Superior temporal gyrus (tissue), 1 donor: ENCODE measurements at regions not wholly inside any gene's neighbourhood (a gene's known extent, or its start where the extent isn't known, plus 50 kb on each side); places are given as distances from the start of the nearest gene placed in this dataset.
"Not testable (repeated sequence)": the region's sequence is repeated elsewhere in the genome, so short reads cannot be mapped to it uniquely, and the experiment has no call there.

ENCODE experiments used
- DNase-seq: peaks from one replicate; pipeline ENCODE4 v3.0.0-alpha.2; 2016; ENCODE audit errors: extremely low spot score

- no peak for DNase-seq
These were observed 118.6 kb upstream of the RAB4A start for GRCh38 chr1:229152311-229152710.

- no peak for DNase-seq
These were observed 116.9 kb upstream of the RAB4A start for GRCh38 chr1:229153955-229154548.

GRCh38 chr1:229154811-229155210, 116.1 kb upstream of the RAB4A start:
- no peak for DNase-seq

- no peak for DNase-seq
These were observed 115.4 kb upstream of the RAB4A start for GRCh38 chr1:229155472-229155871.

DNA sequence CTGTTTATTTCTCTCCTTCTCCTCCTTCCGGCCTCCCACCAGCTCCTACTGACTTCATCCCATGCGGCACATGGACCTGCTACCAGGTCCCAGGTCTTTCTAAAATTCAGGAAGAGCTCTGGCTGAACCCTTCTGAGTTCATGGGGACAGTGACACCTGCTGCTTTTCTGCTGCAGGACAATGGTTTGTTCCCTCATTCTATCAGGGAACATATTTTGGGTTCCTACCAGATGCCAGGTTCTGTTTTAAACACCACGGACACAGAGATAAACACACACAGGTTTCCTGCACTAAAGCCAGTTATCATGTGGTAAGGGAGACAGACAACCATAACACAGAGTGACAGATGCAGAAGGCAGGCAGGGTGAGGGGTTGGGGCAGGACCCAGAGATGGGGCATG, 114.0 kb upstream of the RAB4A start:
- DNase-seq: peak; percentile 49

DNA sequence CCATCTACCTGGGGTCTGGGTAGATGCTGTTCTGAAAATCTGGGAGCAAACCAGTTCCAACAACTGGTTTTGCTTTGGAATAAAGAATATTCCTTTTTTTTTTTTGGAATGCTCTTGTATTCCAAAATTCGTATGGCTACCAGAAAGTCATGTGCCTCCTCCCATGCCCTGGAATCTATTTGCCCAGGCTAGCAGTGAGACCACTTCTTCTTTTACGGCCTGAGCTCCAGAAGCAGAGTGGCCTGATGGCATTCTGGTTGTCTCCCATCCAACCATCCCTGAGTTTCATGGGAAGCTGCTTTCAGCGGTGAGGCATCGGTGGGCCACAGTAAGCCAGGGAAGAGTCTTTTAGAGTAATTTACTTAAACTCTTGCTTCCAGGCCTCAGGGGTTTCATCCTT, 113.4 kb upstream of the RAB4A start:
- DNase-seq: no peak

GRCh38 chr1:229158341-229158921, 112.5 kb upstream of the RAB4A start:
- no peak for DNase-seq

DNA sequence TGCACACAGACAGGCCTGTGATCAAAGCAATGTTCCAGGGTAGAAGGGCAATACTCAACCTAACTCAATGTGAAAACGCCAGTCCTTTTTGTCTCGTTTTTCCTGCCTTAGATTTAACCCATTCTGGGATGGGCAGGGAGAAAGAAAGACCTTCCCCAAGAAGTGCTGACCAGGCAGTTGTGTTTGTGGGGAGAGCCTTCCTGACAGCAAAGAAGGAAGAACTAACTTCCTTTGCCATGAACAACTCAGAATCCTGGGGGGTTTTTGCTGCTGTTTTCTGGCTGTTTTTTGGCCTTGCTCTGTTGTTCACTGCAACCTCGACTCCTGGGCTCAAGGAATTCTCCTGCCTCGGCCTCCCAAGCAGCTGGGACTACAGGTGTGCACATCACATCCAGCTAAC, 112.0 kb upstream of the RAB4A start:
- no peak for DNase-seq

- no peak for DNase-seq
These were observed 111.0 kb upstream of the RAB4A start for GRCh38 chr1:229159668-229160544.

- DNase-seq: no peak
These were observed 109.2 kb upstream of the RAB4A start for GRCh38 chr1:229161740-229162139.

GRCh38 chr1:229162825-229163515, 107.9 kb upstream of the RAB4A start:
- no peak for DNase-seq

DNA sequence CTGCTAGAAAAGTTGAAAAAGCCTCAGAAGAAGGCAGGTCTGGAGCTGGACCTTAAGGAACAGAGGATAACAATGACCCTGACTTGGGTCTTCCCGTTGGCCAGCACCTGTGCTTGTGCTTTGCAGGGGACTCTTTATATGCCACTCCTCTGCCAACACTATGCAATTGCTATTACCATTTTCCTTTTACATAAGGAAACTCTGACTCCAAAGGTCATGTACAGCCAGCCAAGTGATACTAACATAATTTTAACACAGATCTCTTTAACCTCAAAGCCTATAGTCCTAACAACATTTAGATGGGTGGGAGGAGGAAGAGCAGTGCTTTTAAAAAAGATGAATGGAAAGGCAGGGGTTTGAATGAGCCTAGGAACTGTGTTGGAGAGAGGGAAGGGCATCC, 106.6 kb upstream of the RAB4A start:
- DNase-seq: no peak

- no peak for DNase-seq
These were observed 105.8 kb upstream of the RAB4A start for GRCh38 chr1:229164836-229165735.

- no peak for DNase-seq
These were observed 103.6 kb upstream of the RAB4A start for GRCh38 chr1:229167318-229167717.

GRCh38 chr1:229169399-229169798, 101.5 kb upstream of the RAB4A start:
- no peak for DNase-seq

DNA sequence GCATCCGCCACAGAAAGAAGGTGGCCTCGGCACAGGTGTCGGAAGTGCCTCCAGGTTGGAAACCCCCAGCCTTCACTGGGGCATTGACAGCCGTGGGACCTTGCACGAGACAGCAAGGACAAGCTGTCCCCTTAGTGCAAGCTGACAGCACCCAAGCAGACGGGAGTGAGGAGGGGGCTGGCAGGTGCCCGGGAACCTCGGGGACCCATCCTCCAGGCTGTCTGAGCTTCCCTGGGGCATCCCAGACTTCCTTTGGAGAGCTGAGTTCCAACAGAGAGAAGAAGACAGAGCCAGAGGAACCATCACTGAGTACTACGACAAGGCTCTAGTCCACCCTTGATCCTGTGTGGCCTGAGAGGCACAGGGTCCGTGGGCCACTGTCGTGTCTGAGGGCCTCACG, 100.6 kb upstream of the RAB4A start:
- DNase-seq: no peak

DNA sequence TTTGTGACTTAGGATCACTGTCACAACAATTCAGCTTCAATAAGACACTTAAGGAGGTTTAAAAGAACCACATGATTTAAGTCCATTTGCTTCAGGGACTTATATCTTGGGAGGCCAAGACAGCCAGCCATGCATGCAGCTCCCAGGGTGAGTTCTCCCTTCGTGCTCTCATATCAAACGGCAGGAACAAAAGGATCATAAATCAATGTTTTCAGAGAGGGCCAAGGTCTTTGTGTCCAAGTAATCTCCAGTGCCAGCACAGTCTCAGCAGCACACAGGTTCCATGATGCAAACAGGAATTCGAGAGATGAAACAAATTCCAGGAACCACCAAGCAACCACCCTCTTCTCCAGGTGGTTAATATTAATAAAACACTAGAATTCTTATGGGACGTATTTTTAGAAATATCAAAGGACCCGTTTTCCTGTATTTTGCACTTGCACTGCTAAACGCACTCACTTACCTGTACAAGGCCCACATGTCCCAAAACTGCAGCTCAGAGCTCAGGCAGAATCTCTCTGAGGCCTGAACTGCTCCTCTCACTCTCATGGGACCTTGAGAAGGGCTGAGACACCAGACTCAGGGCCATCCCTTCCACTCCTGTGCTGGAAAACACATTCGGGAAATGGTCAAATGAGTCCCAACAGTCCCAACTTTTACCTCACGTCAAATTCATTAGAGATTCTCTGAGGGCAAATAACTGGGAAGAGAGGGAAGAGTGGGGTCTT, 100.0 kb upstream of the RAB4A start:
- no peak for DNase-seq

- no peak for DNase-seq
These were observed 99.0 kb upstream of the RAB4A start for GRCh38 chr1:229171934-229172333.

DNA sequence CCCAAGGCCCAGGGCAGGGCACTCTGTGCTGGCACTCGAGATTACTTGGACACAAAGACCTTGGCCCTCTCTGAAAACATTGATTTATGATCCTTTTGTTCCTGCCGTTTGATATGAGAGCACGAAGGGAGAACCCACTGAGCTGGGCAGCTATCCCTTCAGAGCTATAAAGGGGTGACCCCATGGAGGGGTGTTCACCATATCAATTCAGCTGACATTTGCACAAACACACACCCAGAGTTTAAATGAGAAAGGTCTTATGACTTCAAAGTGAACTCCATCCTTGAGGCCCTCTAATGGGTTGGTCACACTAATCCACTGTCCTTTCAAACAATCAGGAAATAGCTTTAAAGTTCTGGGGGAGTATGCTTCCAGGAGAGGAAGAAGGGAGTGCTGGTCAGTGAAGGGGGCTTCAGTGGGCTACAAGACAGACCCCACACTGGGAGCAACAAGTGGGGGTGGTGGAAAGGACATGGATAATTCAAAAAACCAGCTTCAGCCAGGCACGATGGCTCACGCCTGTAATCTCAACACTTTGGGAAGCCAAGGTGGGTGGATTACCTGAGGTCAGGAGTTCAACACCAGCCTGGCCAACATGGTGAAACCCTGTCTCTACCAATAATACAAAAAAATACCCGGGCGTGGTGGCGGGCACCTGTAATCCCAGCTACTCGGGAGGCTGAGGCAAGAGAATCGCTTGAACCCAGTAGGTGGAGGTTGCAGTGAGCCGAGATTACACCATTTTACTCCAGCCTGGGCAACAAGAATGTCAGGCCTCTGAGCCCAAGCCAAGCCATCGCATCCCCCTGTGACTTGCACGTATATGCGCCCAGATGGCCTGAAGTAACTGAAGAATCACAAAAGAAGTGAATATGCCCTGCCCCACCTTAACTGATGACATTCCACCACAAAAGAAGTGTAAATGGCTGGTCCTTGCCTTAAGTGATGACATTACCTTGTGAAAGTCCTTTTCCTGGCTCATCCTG, 97.1 kb upstream of the RAB4A start:
- not testable (repeated sequence) for DNase-seq
